GM19438 (cell line): ENCODE measurements at regions not wholly inside any gene's neighbourhood (a gene's known extent, or its start where the extent isn't known, plus 50 kb on each side); places are given as distances from the start of the nearest gene placed in this dataset.
"Not testable (repeated sequence)": the region's sequence is repeated elsewhere in the genome, so short reads cannot be mapped to it uniquely, and the experiment has no call there.

Source experiments
- ATAC-seq: cut with Tn5 transposase; IDR thresholded peaks from one replicate; pipeline ENCODE4 v1.9.1; 2021; ENCODE audit warnings: low read depth; ENCODE audit not compliant: unreplicated experiment

- no peak for ATAC-seq
Observed at GRCh38 chr4:115548123-115548522, 434.7 kb upstream of the NDST4 start.

- ATAC-seq, result no peak
Observed at GRCh38 chr4:115537387-115537786, 424.0 kb upstream of the NDST4 start.

DNA sequence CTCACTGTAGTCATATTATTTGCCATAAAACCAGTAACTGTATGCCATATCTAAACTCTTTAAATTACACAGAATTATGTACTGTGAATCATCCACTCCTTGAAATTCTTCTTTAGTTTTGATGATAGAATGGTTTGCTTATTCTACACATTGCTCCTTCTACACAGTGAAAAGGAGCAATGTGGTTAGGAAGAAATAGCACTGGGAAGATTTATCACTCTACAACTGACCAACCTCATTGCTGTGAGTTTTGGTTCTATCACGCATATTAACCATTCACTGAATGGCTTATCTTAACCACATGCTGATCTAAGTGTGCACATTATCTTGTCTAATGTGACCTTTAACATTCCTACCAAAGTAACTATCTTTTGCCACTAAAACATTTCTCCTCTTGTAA is 415.7 kb upstream of the NDST4 start:
- ATAC-seq, result no peak

DNA sequence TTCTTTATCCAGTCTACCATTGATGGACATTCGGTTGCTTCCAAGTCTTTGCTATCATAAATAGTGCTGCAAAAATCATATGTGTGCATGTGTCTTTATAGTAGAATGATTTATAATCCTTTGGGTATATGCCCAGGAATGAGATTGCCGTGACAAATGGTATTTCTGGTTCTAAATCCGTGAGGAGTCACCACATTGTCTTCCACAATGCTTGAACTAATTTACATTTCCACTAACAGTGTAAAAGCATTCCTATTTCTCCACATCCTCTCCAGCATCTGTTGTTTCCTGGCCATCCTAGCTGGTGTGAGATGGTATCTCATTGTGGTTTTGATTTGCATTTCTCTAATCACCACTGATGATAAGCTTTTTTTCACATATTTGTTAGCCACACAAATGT is 406.1 kb upstream of the NDST4 start:
- ATAC-seq, result not testable (repeated sequence)

GRCh38 chr4:115515772-115516171 is 402.4 kb upstream of the NDST4 start:
- peak; percentile 99 for ATAC-seq

DNA sequence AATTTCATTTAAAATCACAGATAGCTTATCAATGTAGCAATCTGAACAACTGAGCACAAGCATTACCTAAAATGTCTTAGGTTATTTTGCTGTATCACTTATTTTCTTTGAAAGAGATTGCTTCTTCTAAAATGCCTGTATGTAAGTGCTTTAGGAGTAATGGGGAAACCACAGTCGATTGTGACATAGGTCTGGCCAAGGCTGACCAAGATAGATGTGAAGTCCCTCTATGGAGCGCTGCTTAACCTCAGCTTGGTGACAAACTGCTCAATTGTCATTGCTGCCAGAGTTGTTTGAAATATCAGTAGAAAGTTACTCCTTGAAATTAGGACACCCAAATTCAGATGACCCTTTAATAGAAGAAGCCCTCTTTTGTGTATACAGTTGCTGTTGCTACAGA is 401.9 kb upstream of the NDST4 start:
- peak; percentile 15 for ATAC-seq

- no peak for ATAC-seq
Observed at GRCh38 chr4:115514675-115515074, 401.3 kb upstream of the NDST4 start.

DNA sequence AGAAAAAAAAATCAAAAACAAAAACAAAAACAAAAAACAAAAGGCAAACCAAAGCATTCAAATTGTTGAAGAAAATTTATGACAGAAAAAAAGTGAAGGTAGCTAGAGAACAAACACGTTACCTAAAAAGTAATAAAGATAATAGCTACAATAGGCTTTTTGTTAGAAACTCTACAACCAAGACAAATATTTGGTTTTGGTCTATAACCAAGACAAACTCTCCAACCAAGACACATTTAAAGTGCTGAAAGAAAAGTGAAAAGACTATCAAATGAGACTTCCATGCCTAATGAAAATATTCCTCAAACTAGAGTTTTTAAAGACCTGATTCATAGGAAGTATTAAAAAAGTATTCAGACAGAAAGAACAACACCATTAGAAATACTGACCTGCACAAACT is 391.9 kb upstream of the NDST4 start:
- ATAC-seq, result no peak

DNA sequence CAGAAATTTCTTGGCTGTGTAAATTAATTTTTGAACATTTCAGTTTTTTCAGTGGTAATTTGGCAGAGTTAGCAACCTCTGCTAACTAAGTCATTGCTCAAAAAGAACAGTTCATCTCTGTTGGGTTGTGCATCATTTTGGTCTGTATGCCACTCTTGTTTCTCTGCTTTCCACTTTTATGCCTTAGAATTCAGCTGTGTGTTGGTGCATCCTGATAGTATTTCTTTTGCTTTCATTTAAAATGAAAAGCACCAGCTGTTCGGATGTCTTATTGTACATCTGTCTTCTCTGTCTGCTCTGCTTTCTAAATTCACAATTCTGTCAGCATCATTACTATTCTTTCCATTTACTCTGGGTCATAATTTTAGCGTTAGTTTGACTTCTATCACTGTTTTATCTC is 388.2 kb upstream of the NDST4 start:
- no peak for ATAC-seq

GRCh38 chr4:115493770-115494169 is 380.4 kb upstream of the NDST4 start:
- not testable (repeated sequence) for ATAC-seq

- no peak for ATAC-seq
Observed at GRCh38 chr4:115491686-115492085, 378.3 kb upstream of the NDST4 start.

- ATAC-seq, result no peak
Observed at GRCh38 chr4:115489279-115489678, 375.9 kb upstream of the NDST4 start.

- ATAC-seq, result no peak
Observed at GRCh38 chr4:115485402-115485801, 372.0 kb upstream of the NDST4 start.

DNA sequence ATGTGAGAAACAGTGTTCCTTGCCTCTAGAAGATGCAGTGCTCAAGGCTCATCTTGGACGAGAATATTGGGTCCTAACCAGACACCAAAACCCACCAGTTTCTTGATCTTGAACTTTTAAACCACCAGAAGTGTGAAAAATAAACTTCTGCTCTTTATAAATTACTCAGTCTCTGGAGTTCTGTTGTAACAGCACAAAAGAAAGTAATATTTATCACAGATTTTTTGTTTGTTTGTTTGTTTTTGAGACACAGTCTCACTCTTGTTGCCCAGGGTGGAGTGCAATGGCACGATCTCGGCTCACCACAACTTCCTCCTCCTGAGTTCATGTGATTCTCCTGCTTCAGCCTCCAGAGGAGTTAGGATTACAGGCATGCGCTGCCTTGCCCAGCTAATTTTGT is 371.1 kb upstream of the NDST4 start:
- ATAC-seq, result no peak

DNA sequence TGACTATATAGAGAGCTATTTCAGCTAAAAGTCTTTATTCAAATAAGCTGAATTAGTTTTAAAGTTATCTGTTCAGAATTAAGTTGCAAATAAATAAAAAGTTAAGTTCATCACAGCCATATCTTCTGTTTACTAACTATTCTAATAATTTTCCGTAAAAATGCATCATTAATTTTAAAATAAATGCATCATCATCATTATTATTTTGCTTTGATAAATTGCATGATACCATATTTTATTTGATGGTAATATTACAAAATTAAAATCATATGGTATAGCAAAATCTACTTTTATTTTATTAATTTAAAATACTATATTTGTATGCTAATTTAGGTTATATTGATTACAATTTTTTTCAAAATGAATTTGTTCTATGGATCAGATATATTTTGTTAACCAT is 357.3 kb upstream of the NDST4 start:
- no peak for ATAC-seq

- not testable (repeated sequence) for ATAC-seq
Observed at GRCh38 chr4:115459301-115459700, 345.9 kb upstream of the NDST4 start.

GRCh38 chr4:115456231-115456630 is 342.8 kb upstream of the NDST4 start:
- no peak for ATAC-seq

- ATAC-seq, result no peak
Observed at GRCh38 chr4:115454228-115454627, 340.8 kb upstream of the NDST4 start.

DNA sequence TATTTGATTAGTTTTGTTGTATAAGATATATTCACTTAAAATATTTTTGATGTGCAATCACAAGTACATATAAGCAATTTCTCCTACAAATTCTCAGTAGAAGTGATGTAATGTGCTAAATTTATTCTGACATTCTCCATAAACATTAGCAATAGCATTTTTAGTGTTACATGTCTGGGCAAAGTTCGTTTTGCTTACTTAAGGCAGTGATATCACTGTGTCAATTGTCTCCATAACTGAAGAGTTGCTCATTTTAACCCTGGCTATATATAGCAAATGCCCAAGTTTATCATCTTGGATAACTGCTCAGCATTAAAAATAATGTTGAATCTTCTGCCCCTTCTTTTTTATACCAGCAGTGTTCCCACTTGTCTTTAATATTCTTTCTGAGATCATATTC is 340.0 kb upstream of the NDST4 start:
- no peak for ATAC-seq

- not testable (repeated sequence) for ATAC-seq
Observed at GRCh38 chr4:115452229-115452628, 338.8 kb upstream of the NDST4 start.

DNA sequence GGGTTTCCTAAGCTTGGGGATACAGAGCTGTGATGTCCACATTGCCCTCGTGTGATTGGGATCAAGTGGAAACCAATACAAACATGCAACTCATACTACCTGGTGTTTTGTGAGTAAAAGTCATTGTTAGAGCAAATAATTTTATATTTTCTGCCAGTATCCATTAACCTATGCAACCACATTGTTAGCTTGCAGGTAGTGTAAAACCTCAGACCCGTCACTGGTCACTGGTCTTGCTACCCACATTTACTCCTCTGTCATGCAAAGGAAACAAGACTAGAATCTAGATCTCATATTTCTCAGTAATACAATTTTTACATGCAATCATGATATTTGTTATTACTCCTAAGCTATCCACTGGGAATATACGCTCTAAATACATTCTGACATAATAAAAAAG is 324.3 kb upstream of the NDST4 start:
- ATAC-seq, result no peak

GRCh38 chr4:115433491-115433890 is 320.1 kb upstream of the NDST4 start:
- ATAC-seq, result no peak

GRCh38 chr4:115430024-115430423 is 316.6 kb upstream of the NDST4 start:
- no peak for ATAC-seq
